GM12878 (cell line): ENCODE measurements at regions not wholly inside any gene's neighbourhood (a gene's known extent, or its start where the extent isn't known, plus 50 kb on each side); places are given as distances from the start of the nearest gene placed in this dataset.

Experiments
- CEBPB ChIP-seq, 2 experiments: fragments of 150-350 bp in 1 of 2; IDR thresholded peaks; 2 replicates each; pipeline ENCODE4 v1.6.1; 2012 to 2014; ENCODE audit warnings: low read depth in 2 of 2, low read length in 2 of 2, borderline replicate concordance in 1 of 2, inconsistent platforms in 1 of 2
- CTCF ChIP-seq, 3 experiments: IDR thresholded peaks in 2 of 3; conservative IDR thresholded peaks in 1 of 3; 2 replicates each; pipeline ENCODE4 v1.5.1; 2011; ENCODE audit warnings: low read depth in 3 of 3, low read length in 3 of 3, mild to moderate bottlenecking in 3 of 3, control low read depth in 2 of 3, moderate library complexity in 2 of 3, inconsistent platforms in 1 of 3, mixed read lengths in 1 of 3; ENCODE audit not compliant: control insufficient read depth in 2 of 3, insufficient read depth in 1 of 3; ENCODE audit errors: extremely low read depth in 1 of 3
- MAX ChIP-seq: IDR thresholded peaks from 2 replicates; pipeline ENCODE4 v1.6.1; 2012; ENCODE audit warnings: low read depth, low read length, improper control_type of control experiment
- POLR2AphosphoS5 ChIP-seq: IDR thresholded peaks from 2 replicates; pipeline ENCODE4 v1.6.1; 2011; ENCODE audit warnings: mild to moderate bottlenecking, low read length, inconsistent platforms
- RFX5 ChIP-seq: IDR thresholded peaks from 2 replicates; pipeline ENCODE4 v1.6.1; 2011; ENCODE audit warnings: low read depth, low read length, improper control_type of control experiment
- SP1 ChIP-seq: IDR thresholded peaks from one replicate; pipeline ENCODE4 v1.6.1; 2011; ENCODE audit warnings: low read depth, low read length
- ZNF384 ChIP-seq: IDR thresholded peaks from 2 replicates; pipeline ENCODE4 v1.6.1; 2012; ENCODE audit warnings: low read depth, mild to moderate bottlenecking, low read length, improper control_type of control experiment, borderline replicate concordance

GRCh38 chr15:62598217-62598616, 433.1 kb upstream of the C2CD4B start:
- TF ChIP-seq MAX (no peak), CTCF (IDR thresholded peaks at IDR 0.05 in 2 of 3, conservative IDR thresholded peaks at IDR 0.05 in 1 of 3; ENCODE audit: control insufficient read depth in 2 of 3, extremely low read depth in 1 of 3, insufficient read depth in 1 of 3, low read depth in 3 of 3, low read length in 3 of 3) (no peak), RFX5 (no peak), POLR2AphosphoS5 (no peak), ZNF384 (no peak), SP1 (no peak), CEBPB (IDR thresholded peaks at IDR 0.05; ENCODE audit: borderline replicate concordance in 1 of 2, low read depth in 2 of 2, low read length in 2 of 2) (no peak)
